HEK293 (cell line): ENCODE measurements at regions not wholly inside any gene's neighbourhood (a gene's known extent, or its start where the extent isn't known, plus 50 kb on each side); places are given as distances from the start of the nearest gene placed in this dataset.

Experiments used
- CTCF ChIA-PET: fragments of 350-600 bp; formaldehyde crosslinking; extraction: SDS; loops from one replicate; lab custom pipeline; 2021; ENCODE audit warnings: antibody characterized with exemption; lab: Yijun Ruan, JAX
- POLR2A ChIA-PET: fragments of 300-600 bp; formaldehyde crosslinking; extraction: SDS; loops from one replicate; lab custom pipeline; 2020; ENCODE audit warnings: antibody characterized with exemption, inconsistent platforms; lab: Yijun Ruan, JAX
- H3K27ac ChIP-seq: fragments of 200-500 bp; sonication (Bioruptor generic); 2 replicates; pipeline ENCODE4 v1.5.1; 2014; ENCODE audit warnings: low read depth, low read length, control low read depth, inconsistent platforms; ENCODE audit errors: extremely low read depth
- H3K36me3 ChIP-seq, 2 experiments: fragments of 200-500 bp in 1 of 2; sonication (Bioruptor generic) in 1 of 2; 1 replicate in 1 of 2; 2 replicates in 1 of 2; pipeline ENCODE4 v1.5.1; 2014 to 2017; ENCODE audit warnings: inconsistent platforms in 2 of 2, low read length in 2 of 2; ENCODE audit not compliant: control insufficient read depth in 2 of 2, insufficient read depth in 1 of 2
- H3K4me1 ChIP-seq: fragments of 200-500 bp; sonication (Bioruptor generic); 2 replicates; pipeline ENCODE4 v1.5.1; 2014; ENCODE audit warnings: mild to moderate bottlenecking, low read length, inconsistent platforms; ENCODE audit not compliant: control insufficient read depth, insufficient read depth
- H3K4me3 ChIP-seq: 2 replicates; pipeline ENCODE4 v1.5.1; 2011; ENCODE audit warnings: low read depth, mild to moderate bottlenecking, control low read depth, low read length, moderate library complexity
- H3K9me3 ChIP-seq: fragments of 200-500 bp; sonication (Bioruptor generic); 2 replicates; pipeline ENCODE4 v1.5.1; 2014; ENCODE audit warnings: low read depth, low read length, inconsistent platforms; ENCODE audit not compliant: control insufficient read depth, insufficient read depth
- BCL11B ChIP-seq: fragments of 450-650 bp; formaldehyde crosslinking; IDR thresholded peaks from 2 replicates; pipeline ENCODE4 v1.5.1; 2016; ENCODE audit warnings: low read depth, missing biosample characterization, missing genetic modification characterization
- GLIS2 ChIP-seq: fragments of 450-650 bp; formaldehyde crosslinking; IDR thresholded peaks from 2 replicates; pipeline ENCODE4 v1.5.1; 2016; ENCODE audit warnings: missing biosample characterization, missing genetic modification characterization
- HOXA7 ChIP-seq: sonication (generic); formaldehyde crosslinking; IDR thresholded peaks from 2 replicates; pipeline ENCODE4 v1.8.1; 2022; ENCODE audit warnings: missing genetic modification reagents, borderline replicate concordance
- KLF9 ChIP-seq: fragments of 450-650 bp; formaldehyde crosslinking; IDR thresholded peaks from 2 replicates; pipeline ENCODE4 v1.5.1; 2016; ENCODE audit warnings: missing biosample characterization, missing genetic modification characterization, low read depth
- PRDM1 ChIP-seq: fragments of 450-650 bp; formaldehyde crosslinking; IDR thresholded peaks from 2 replicates; pipeline ENCODE4; 2016; ENCODE audit warnings: missing biosample characterization, missing genetic modification characterization
- SP2 ChIP-seq: fragments of 450-650 bp; formaldehyde crosslinking; IDR thresholded peaks from 2 replicates; pipeline ENCODE4 v1.5.1; 2016; ENCODE audit warnings: missing biosample characterization, missing genetic modification characterization
- YY2 ChIP-seq: fragments of 450-650 bp; formaldehyde crosslinking; IDR thresholded peaks from 2 replicates; pipeline ENCODE4 v1.5.1; 2016; ENCODE audit warnings: missing biosample characterization, missing genetic modification characterization
- ZBTB21 ChIP-seq: fragments of 450-650 bp; formaldehyde crosslinking; IDR thresholded peaks from 2 replicates; pipeline ENCODE4 v1.5.1; 2017; ENCODE audit warnings: missing biosample characterization, missing genetic modification characterization
- ZBTB44 ChIP-seq: fragments of 450-650 bp; IDR thresholded peaks from 2 replicates; pipeline ENCODE4 v1.5.1; 2018; ENCODE audit warnings: missing biosample characterization, mild to moderate bottlenecking, missing genetic modification characterization
- ZBTB6 ChIP-seq: fragments of 450-650 bp; formaldehyde crosslinking; IDR thresholded peaks from 2 replicates; pipeline ENCODE4 v1.5.1; 2017; ENCODE audit warnings: missing biosample characterization, missing genetic modification characterization
- ZEB2 ChIP-seq: fragments of 450-650 bp; formaldehyde crosslinking; IDR thresholded peaks from 2 replicates; pipeline ENCODE4 v1.5.1; 2016; ENCODE audit warnings: missing biosample characterization, missing genetic modification characterization
- ZFP41 ChIP-seq: fragments of 450-650 bp; formaldehyde crosslinking; IDR thresholded peaks from 2 replicates; pipeline ENCODE4 v1.5.1; 2016; ENCODE audit warnings: missing biosample characterization, missing genetic modification characterization, borderline replicate concordance
- ZNF174 ChIP-seq: fragments of 450-650 bp; formaldehyde crosslinking; IDR thresholded peaks from 2 replicates; pipeline ENCODE4 v1.5.0; 2017; ENCODE audit warnings: missing biosample characterization, mild to moderate bottlenecking, missing genetic modification characterization
- ZNF302 ChIP-seq: fragments of 450-650 bp; formaldehyde crosslinking; IDR thresholded peaks from 2 replicates; pipeline ENCODE4 v1.5.1; 2016; ENCODE audit warnings: missing biosample characterization, missing genetic modification characterization, low read depth
- ZNF324 ChIP-seq: fragments of 450-650 bp; formaldehyde crosslinking; IDR thresholded peaks from 2 replicates; pipeline ENCODE4 v1.5.1; 2016; ENCODE audit warnings: missing biosample characterization, missing genetic modification characterization
- ZNF335 ChIP-seq: fragments of 450-650 bp; formaldehyde crosslinking; conservative IDR thresholded peaks from 2 replicates; pipeline ENCODE4 v1.5.1; 2016; ENCODE audit warnings: missing biosample characterization, missing genetic modification characterization
- ZNF350 ChIP-seq: fragments of 450-650 bp; formaldehyde crosslinking; IDR thresholded peaks from 2 replicates; pipeline ENCODE4 v1.5.0; 2017; ENCODE audit warnings: missing biosample characterization, mild to moderate bottlenecking, missing genetic modification characterization
- ZNF404 ChIP-seq: fragments of 450-650 bp; formaldehyde crosslinking; IDR thresholded peaks from 2 replicates; pipeline ENCODE4 v1.5.1; 2017; ENCODE audit warnings: missing biosample characterization, missing genetic modification characterization
- ZNF416 ChIP-seq: fragments of 450-650 bp; formaldehyde crosslinking; IDR thresholded peaks from 2 replicates; pipeline ENCODE4 v1.5.1; 2016; ENCODE audit warnings: missing biosample characterization, missing genetic modification characterization
- ZNF433 ChIP-seq: fragments of 450-650 bp; formaldehyde crosslinking; IDR thresholded peaks from 2 replicates; pipeline ENCODE4 v1.5.1; 2016; ENCODE audit warnings: missing biosample characterization, missing genetic modification characterization, low read depth
- ZNF629 ChIP-seq: fragments of 450-650 bp; formaldehyde crosslinking; IDR thresholded peaks from 2 replicates; pipeline ENCODE4 v1.5.1; 2017; ENCODE audit warnings: missing biosample characterization, missing genetic modification characterization
- ZNF660 ChIP-seq: fragments of 450-650 bp; IDR thresholded peaks from 2 replicates; pipeline ENCODE4 v1.5.1; 2018; ENCODE audit warnings: missing biosample characterization, mild to moderate bottlenecking, missing genetic modification characterization
- ZNF791 ChIP-seq: fragments of 450-650 bp; formaldehyde crosslinking; IDR thresholded peaks from 2 replicates; pipeline ENCODE4 v1.5.1; 2016; ENCODE audit warnings: missing biosample characterization, missing genetic modification characterization
- ZXDB ChIP-seq: fragments of 450-650 bp; formaldehyde crosslinking; IDR thresholded peaks from 2 replicates; pipeline ENCODE4 v1.5.1; 2016; ENCODE audit warnings: missing biosample characterization, missing genetic modification characterization
- TF ChIP-seq, protein P1 (sequence below): fragments of 450-650 bp; formaldehyde crosslinking; IDR thresholded peaks from 2 replicates; pipeline ENCODE4 v1.5.1; 2016; ENCODE audit warnings: missing biosample characterization, missing genetic modification characterization
- TF ChIP-seq, protein P2 (sequence below): fragments of 450-650 bp; formaldehyde crosslinking; conservative IDR thresholded peaks from 2 replicates; pipeline ENCODE4 v1.5.1; 2016; ENCODE audit warnings: low read depth, missing biosample characterization, missing genetic modification characterization

DNA sequence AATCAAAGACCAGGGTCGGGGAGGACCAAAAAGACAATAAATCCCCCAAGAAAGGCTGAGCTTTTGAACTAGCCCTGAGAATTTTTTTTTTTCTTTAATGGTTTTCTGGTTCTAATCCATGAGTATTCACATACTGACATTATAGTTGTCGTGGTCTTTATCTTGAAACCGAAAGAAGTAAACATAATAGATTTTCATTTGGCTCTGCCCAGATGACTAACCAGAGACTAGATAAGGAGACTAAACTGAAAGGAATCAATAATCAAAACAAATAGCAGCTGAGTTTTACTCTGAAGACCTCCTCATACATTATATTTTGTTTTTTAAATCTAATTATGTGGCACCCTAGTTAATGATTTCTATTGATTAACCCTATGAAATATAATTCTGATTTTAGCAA is 381.4 kb downstream of the CNTN3 start:
- H3K4me1 ChIP-seq, result no peaks in the 10 kb centered on the region
- no peaks in the 10 kb centered on the region for H3K9me3 ChIP-seq
- ChIA-PET POLR2A (no interaction called here), CTCF (no interaction called here)
- no peak for TF ChIP-seq ZNF791 (tag by site-specific recombination)
- TF ChIP-seq GLIS2 (tag by site-specific recombination), result no peak
- TF ChIP-seq ZNF629, result no peak
- TF ChIP-seq ZXDB (tag by site-specific recombination), result no peak
- no peak for TF ChIP-seq BCL11B (tag by site-specific recombination)
- TF ChIP-seq, protein P1, sequence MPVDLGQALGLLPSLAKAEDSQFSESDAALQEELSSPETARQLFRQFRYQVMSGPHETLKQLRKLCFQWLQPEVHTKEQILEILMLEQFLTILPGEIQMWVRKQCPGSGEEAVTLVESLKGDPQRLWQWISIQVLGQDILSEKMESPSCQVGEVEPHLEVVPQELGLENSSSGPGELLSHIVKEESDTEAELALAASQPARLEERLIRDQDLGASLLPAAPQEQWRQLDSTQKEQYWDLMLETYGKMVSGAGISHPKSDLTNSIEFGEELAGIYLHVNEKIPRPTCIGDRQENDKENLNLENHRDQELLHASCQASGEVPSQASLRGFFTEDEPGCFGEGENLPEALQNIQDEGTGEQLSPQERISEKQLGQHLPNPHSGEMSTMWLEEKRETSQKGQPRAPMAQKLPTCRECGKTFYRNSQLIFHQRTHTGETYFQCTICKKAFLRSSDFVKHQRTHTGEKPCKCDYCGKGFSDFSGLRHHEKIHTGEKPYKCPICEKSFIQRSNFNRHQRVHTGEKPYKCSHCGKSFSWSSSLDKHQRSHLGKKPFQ (tag by site-specific recombination), result no peak
- no peak for TF ChIP-seq ZEB2 (tag by site-specific recombination)
- no peak for TF ChIP-seq ZFP41
- no peak for TF ChIP-seq ZNF324 (tag by site-specific recombination)
- no peak for TF ChIP-seq ZBTB21
- no peak for TF ChIP-seq ZNF404 (tag by site-specific recombination)
- no peak overlapping the region for H3K4me3 ChIP-seq
- H3K27ac ChIP-seq, result no peak overlapping the region
- no peaks in the 10 kb centered on the region for H3K36me3 ChIP-seq

GRCh38 chr3:74217467-74217866 is 397.0 kb downstream of the CNTN3 start:
- POLR2A ChIA-PET, result no interaction called here
- Histone ChIP-seq H3K9me3 (no peaks in the 10 kb centered on the region), H3K4me3 (no peak overlapping the region), H3K36me3 (no peaks in the 10 kb centered on the region)
- CTCF ChIA-PET, result no interaction called here
- TF ChIP-seq ZNF433 (tag by site-specific recombination) (no peak), ZBTB44 (tag by site-specific recombination) (no peak)
- TF ChIP-seq, all 188 proteins: peak for 0
- no peaks in the 10 kb centered on the region for H3K4me1 ChIP-seq
- H3K27ac ChIP-seq, result no peak overlapping the region

- CTCF ChIA-PET, result no interaction called here
- no peaks in the 10 kb centered on the region for H3K4me1 ChIP-seq
- no peaks in the 10 kb centered on the region for H3K9me3 ChIP-seq
- H3K27ac ChIP-seq, result no peak overlapping the region
- no peak overlapping the region for H3K4me3 ChIP-seq
- POLR2A ChIA-PET, result no interaction called here
- H3K36me3 ChIP-seq, result no peaks in the 10 kb centered on the region
- TF ChIP-seq ZNF174 (tag by site-specific recombination) (no peak), YY2 (tag by site-specific recombination) (no peak), ZNF416 (tag by site-specific recombination) (no peak), ZNF350 (no peak), ZNF302 (tag by site-specific recombination) (no peak), SP2 (tag by site-specific recombination) (no peak), ZBTB6 (tag by site-specific recombination) (no peak), ZNF335 (tag by site-specific recombination) (no peak), KLF9 (tag by site-specific recombination) (no peak), ZNF660 (tag by site-specific recombination) (no peak), ZNF324 (tag by site-specific recombination) (no peak), HOXA7 (CRISPR knock-in tag) (no peak), PRDM1 (tag by site-specific recombination) (no peak)
- TF ChIP-seq, protein P2, sequence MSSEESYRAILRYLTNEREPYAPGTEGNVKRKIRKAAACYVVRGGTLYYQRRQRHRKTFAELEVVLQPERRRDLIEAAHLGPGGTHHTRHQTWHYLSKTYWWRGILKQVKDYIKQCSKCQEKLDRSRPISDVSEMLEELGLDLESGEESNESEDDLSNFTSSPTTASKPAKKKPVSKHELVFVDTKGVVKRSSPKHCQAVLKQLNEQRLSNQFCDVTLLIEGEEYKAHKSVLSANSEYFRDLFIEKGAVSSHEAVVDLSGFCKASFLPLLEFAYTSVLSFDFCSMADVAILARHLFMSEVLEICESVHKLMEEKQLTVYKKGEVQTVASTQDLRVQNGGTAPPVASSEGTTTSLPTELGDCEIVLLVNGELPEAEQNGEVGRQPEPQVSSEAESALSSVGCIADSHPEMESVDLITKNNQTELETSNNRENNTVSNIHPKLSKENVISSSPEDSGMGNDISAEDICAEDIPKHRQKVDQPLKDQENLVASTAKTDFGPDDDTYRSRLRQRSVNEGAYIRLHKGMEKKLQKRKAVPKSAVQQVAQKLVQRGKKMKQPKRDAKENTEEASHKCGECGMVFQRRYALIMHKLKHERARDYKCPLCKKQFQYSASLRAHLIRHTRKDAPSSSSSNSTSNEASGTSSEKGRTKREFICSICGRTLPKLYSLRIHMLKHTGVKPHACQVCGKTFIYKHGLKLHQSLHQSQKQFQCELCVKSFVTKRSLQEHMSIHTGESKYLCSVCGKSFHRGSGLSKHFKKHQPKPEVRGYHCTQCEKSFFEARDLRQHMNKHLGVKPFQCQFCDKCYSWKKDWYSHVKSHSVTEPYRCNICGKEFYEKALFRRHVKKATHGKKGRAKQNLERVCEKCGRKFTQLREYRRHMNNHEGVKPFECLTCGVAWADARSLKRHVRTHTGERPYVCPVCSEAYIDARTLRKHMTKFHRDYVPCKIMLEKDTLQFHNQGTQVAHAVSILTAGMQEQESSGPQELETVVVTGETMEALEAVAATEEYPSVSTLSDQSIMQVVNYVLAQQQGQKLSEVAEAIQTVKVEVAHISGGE (tag by site-specific recombination), result no peak
Observed at GRCh38 chr3:74214286-74214685, 400.2 kb downstream of the CNTN3 start.
